H9 (cell line): ENCODE measurements at regions not wholly inside any gene's neighbourhood (a gene's known extent, or its start where the extent isn't known, plus 50 kb on each side); places are given as distances from the start of the nearest gene placed in this dataset.

Experiments
- DNase-seq: peaks from one replicate; pipeline ENCODE4 v3.0.0-alpha.2; 2017
- H2AFZ ChIP-seq: one replicate; pipeline ENCODE4 v1.6.1; 2013; ENCODE audit warnings: mild to moderate bottlenecking, low read length, control low read depth, moderate library complexity
- H2AK5ac ChIP-seq: 2 replicates; pipeline ENCODE4 v1.6.1; 2013; ENCODE audit warnings: low read length, control low read depth, mixed read lengths; ENCODE audit not compliant: insufficient read length
- H2BK120ac ChIP-seq: one replicate; pipeline ENCODE4 v1.6.1; 2013; ENCODE audit warnings: low read depth, mild to moderate bottlenecking, low read length, control low read depth, inconsistent platforms; ENCODE audit not compliant: poor library complexity, severe bottlenecking
- H2BK12ac ChIP-seq: 2 replicates; pipeline ENCODE4 v1.6.1; 2013; ENCODE audit warnings: low read length, control low read depth, mixed read lengths, low read depth; ENCODE audit not compliant: insufficient read length
- H2BK15ac ChIP-seq: 2 replicates; pipeline ENCODE4 v1.6.1; 2013; ENCODE audit warnings: low read depth, low read length, control low read depth
- H2BK20ac ChIP-seq: one replicate; pipeline ENCODE4 v1.6.1; 2013; ENCODE audit warnings: low read depth, mild to moderate bottlenecking, low read length, control low read depth, inconsistent platforms; ENCODE audit not compliant: poor library complexity, severe bottlenecking
- H2BK5ac ChIP-seq: 2 replicates; pipeline ENCODE4 v1.6.1; 2013; ENCODE audit warnings: low read length, control low read depth, mixed read lengths; ENCODE audit not compliant: insufficient read length
- H3K14ac ChIP-seq: 2 replicates; pipeline ENCODE4 v1.6.1; 2013; ENCODE audit warnings: low read length, control low read depth; ENCODE audit not compliant: insufficient read depth
- H3K18ac ChIP-seq: 2 replicates; pipeline ENCODE4 v1.6.1; 2013; ENCODE audit warnings: low read depth, mild to moderate bottlenecking, mixed read lengths, low read length, control low read depth; ENCODE audit not compliant: insufficient read length
- H3K23ac ChIP-seq: 2 replicates; pipeline ENCODE4 v1.6.1; 2013; ENCODE audit warnings: low read length, control low read depth, mixed read lengths, low read depth; ENCODE audit not compliant: insufficient read length
- H3K23me2 ChIP-seq: 2 replicates; pipeline ENCODE4 v1.6.1; 2013; ENCODE audit warnings: low read depth, mild to moderate bottlenecking, mixed read lengths, low read length, control low read depth; ENCODE audit not compliant: insufficient read length, poor library complexity, severe bottlenecking
- H3K27ac ChIP-seq: 2 replicates; pipeline ENCODE4 v1.5.1; 2013; ENCODE audit warnings: low read length, control low read depth, mixed read lengths, low read depth; ENCODE audit not compliant: insufficient read length
- H3K27me3 ChIP-seq: 2 replicates; pipeline ENCODE4 v1.6.1; 2013; ENCODE audit warnings: low read length, control low read depth, inconsistent platforms; ENCODE audit not compliant: insufficient read depth
- H3K4ac ChIP-seq: 2 replicates; pipeline ENCODE4 v1.6.1; 2013; ENCODE audit warnings: low read depth, mild to moderate bottlenecking, control low read depth, inconsistent platforms, low read length, moderate library complexity
- H3K4me1 ChIP-seq: 2 replicates; pipeline ENCODE4 v1.6.1; 2013; ENCODE audit warnings: low read length, control low read depth, inconsistent platforms; ENCODE audit not compliant: insufficient read depth
- H3K4me2 ChIP-seq: 2 replicates; pipeline ENCODE4 v1.6.1; 2013; ENCODE audit warnings: low read length, control low read depth, mixed read lengths; ENCODE audit not compliant: insufficient read length, insufficient read depth
- H3K56ac ChIP-seq: 2 replicates; pipeline ENCODE4 v1.6.1; 2013; ENCODE audit warnings: low read depth, mild to moderate bottlenecking, mixed read lengths, low read length, control low read depth; ENCODE audit not compliant: insufficient read length
- H3K79me1 ChIP-seq: 2 replicates; pipeline ENCODE4 v1.6.1; 2013; ENCODE audit warnings: low read depth, mild to moderate bottlenecking, moderate library complexity, low read length, control low read depth, inconsistent platforms; ENCODE audit not compliant: insufficient read depth, poor library complexity, severe bottlenecking
- H3K79me2 ChIP-seq: 2 replicates; pipeline ENCODE4 v1.6.1; 2013; ENCODE audit warnings: low read length, control low read depth, inconsistent platforms; ENCODE audit not compliant: insufficient read depth
- H3K9ac ChIP-seq: 2 replicates; pipeline ENCODE4 v1.6.1; 2013; ENCODE audit warnings: low read length, control low read depth, mixed read lengths; ENCODE audit not compliant: insufficient read length; ENCODE audit errors: extremely low read depth
- H3K9me3 ChIP-seq: one replicate; pipeline ENCODE4 v1.6.1; 2013; ENCODE audit warnings: low read depth, low read length, inconsistent platforms; ENCODE audit not compliant: control insufficient read depth
- H3T11ph ChIP-seq: one replicate; pipeline ENCODE4 v1.6.1; 2013; ENCODE audit warnings: mild to moderate bottlenecking, low read length, control low read depth, inconsistent platforms
- H4K20me1 ChIP-seq: one replicate; pipeline ENCODE4 v1.6.1; 2013; ENCODE audit not compliant: control insufficient read depth, insufficient read length, insufficient read depth
- H4K5ac ChIP-seq: 2 replicates; pipeline ENCODE4 v1.6.1; 2013; ENCODE audit warnings: low read depth, mild to moderate bottlenecking, mixed read lengths, low read length, control low read depth; ENCODE audit not compliant: insufficient read length
- H4K8ac ChIP-seq: replicated peaks from 2 replicates; pipeline ENCODE4 v1.6.1; 2013; ENCODE audit warnings: low read length, control low read depth, mixed read lengths, low read depth; ENCODE audit not compliant: insufficient read length
- H4K91ac ChIP-seq: 2 replicates; pipeline ENCODE4 v1.6.1; 2013; ENCODE audit warnings: low read depth, mild to moderate bottlenecking, moderate library complexity, mixed read lengths, low read length, control low read depth; ENCODE audit not compliant: insufficient read length
- H3K27ac Mint-ChIP-seq, 3 experiments: 2 replicates in 2 of 3; 3 replicates in 1 of 3; pipeline ENCODE4 v1.8.0; 2020 to 2021; ENCODE audit warnings: mixed read lengths in 3 of 3, mild to moderate bottlenecking in 1 of 3, moderate library complexity in 1 of 3
- H3K27me3 Mint-ChIP-seq: 2 replicates; pipeline ENCODE4 v1.8.0; 2021; ENCODE audit warnings: low read depth, mild to moderate bottlenecking, moderate library complexity, mixed read lengths
- H3K36me3 Mint-ChIP-seq, 3 experiments: 2 replicates in 2 of 3; 3 replicates in 1 of 3; pipeline ENCODE4 v1.8.0; 2020 to 2021; ENCODE audit warnings: low read depth in 3 of 3, mixed read lengths in 3 of 3; ENCODE audit not compliant: insufficient read depth in 1 of 3
- H3K4me1 Mint-ChIP-seq, 2 experiments: 2 replicates each; pipeline ENCODE4 v1.8.0; 2020; ENCODE audit warnings: mixed read lengths in 2 of 2
- H3K4me3 Mint-ChIP-seq, 2 experiments: 2 replicates in 1 of 2; 3 replicates in 1 of 2; pipeline ENCODE4 v1.8.0; 2020 to 2021; ENCODE audit warnings: mild to moderate bottlenecking in 2 of 2, mixed read lengths in 2 of 2, moderate library complexity in 1 of 2
- H3K9me3 Mint-ChIP-seq, 2 experiments: 2 replicates in 1 of 2; 3 replicates in 1 of 2; pipeline ENCODE4 v1.8.0; 2020; ENCODE audit warnings: mild to moderate bottlenecking in 2 of 2, mixed read lengths in 2 of 2, moderate library complexity in 1 of 2
- WGBS: extraction: QIAGEN DNeasy Blood & Tissue Kit; methylation state at CpG from one replicate; pipeline ENCODE4 v1.1.7; 2013; ENCODE audit warnings: missing lambda C conversion rate, low lambda C conversion rate, mixed read lengths; ENCODE audit not compliant: insufficient read length; ENCODE audit errors: extremely low coverage; 5-methylcytosine and 5-hydroxymethylcytosine counted together
- TF ChIP-seq, protein P1 (sequence below): fragments of 200-600 bp; sonication (generic); conservative IDR thresholded peaks from 3 replicates; pipeline ENCODE4 v1.8.0; 2021; ENCODE audit warnings: antibody characterized with exemption, mild to moderate bottlenecking

DNA sequence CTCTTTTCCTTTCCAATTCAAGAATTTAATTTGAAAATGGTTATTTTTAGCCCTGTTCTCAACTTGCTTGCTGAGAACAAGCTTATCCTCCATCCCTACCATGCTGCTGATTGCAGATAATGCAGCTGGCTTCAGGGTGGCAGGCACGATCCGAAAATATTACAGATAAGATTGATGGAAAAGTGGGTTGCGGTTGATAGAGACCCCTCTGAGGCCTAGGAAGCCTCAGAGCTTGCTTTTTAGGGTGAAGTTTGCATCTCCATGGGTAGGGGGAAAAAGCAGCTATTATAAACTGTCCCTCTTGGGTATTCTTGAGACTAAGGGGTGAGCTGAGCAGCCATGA lies 116.5 kb upstream of the GOT2 start:
- H3K27me3 Mint-ChIP-seq = no peaks in the 10 kb centered on the region
- Histone ChIP-seq H2BK120ac (no peak overlapping the region), H2BK5ac (no peak overlapping the region), H3K14ac (no peak overlapping the region), H2AFZ (no peak overlapping the region), H4K91ac (no peak overlapping the region), H3K4me1 (peaks cover 2% of the 10 kb centered on the region; the same call in 1 of the 2 replicates), H3K79me2 (no peaks in the 10 kb centered on the region), H3K79me1 (no peaks in the 10 kb centered on the region), H3K27me3 (no peaks in the 10 kb centered on the region), H3K9me3 (no peaks in the 10 kb centered on the region), H4K5ac (no peak overlapping the region), H3K23me2 (no peaks in the 10 kb centered on the region), H3K23ac (no peak overlapping the region), H3K18ac (no peak overlapping the region), H3K27ac (no peak overlapping the region), H2AK5ac (no peak overlapping the region), H4K20me1 (no peaks in the 10 kb centered on the region), H3K4ac (no peak overlapping the region), H3T11ph (no peak overlapping the region), H3K4me2 (no peak overlapping the region), H3K56ac (no peak overlapping the region), H3K9ac (no peak overlapping the region), H2BK15ac (no peak overlapping the region), H2BK20ac (no peak overlapping the region), H2BK12ac (no peak overlapping the region), H4K8ac (no peak overlapping the region)
- H3K4me1 Mint-ChIP-seq = peaks cover 23 to 28% of the 10 kb centered on the region in 2 experiments
- WGBS = no CpG with 5 or more reads among the region's 3 CpGs
- peaks cover 9 to 12% of the 10 kb centered on the region in 2 experiments for H3K9me3 Mint-ChIP-seq
- TF ChIP-seq, protein P1, sequence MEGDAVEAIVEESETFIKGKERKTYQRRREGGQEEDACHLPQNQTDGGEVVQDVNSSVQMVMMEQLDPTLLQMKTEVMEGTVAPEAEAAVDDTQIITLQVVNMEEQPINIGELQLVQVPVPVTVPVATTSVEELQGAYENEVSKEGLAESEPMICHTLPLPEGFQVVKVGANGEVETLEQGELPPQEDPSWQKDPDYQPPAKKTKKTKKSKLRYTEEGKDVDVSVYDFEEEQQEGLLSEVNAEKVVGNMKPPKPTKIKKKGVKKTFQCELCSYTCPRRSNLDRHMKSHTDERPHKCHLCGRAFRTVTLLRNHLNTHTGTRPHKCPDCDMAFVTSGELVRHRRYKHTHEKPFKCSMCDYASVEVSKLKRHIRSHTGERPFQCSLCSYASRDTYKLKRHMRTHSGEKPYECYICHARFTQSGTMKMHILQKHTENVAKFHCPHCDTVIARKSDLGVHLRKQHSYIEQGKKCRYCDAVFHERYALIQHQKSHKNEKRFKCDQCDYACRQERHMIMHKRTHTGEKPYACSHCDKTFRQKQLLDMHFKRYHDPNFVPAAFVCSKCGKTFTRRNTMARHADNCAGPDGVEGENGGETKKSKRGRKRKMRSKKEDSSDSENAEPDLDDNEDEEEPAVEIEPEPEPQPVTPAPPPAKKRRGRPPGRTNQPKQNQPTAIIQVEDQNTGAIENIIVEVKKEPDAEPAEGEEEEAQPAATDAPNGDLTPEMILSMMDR = no peak
- no peak for DNase-seq
- peaks cover 4 to 12% (median 10%) of the 10 kb centered on the region in 3 experiments; a peak in 6 of 7 replicates for H3K36me3 Mint-ChIP-seq
- no peak overlapping the region for H3K4me3 Mint-ChIP-seq
- H3K27ac Mint-ChIP-seq = peak overlapping the region in 2 of 3 experiments; percentile 2 to 39; a peak in 3 of 7 replicates
